Choroid plexus epithelial cell (primary cell): ENCODE measurements at regions not wholly inside any gene's neighbourhood (a gene's known extent, or its start where the extent isn't known, plus 50 kb on each side); places are given as distances from the start of the nearest gene placed in this dataset.

ENCODE experiments used
- DNase-seq: peaks from one replicate; pipeline ENCODE4 v3.0.0-alpha.2; 2010; ENCODE audit warnings: low read depth
- H3K4me3 ChIP-seq: 2 replicates; pipeline ENCODE4 v1.5.1; 2011; ENCODE audit warnings: low read depth, mild to moderate bottlenecking, control low read depth, low read length, moderate library complexity
- TF ChIP-seq, protein P1 (sequence below): conservative IDR thresholded peaks from 2 replicates; pipeline ENCODE4 v1.5.1; 2011; ENCODE audit warnings: low read depth, mild to moderate bottlenecking, control low read depth, inconsistent platforms, low read length, moderate library complexity

DNA sequence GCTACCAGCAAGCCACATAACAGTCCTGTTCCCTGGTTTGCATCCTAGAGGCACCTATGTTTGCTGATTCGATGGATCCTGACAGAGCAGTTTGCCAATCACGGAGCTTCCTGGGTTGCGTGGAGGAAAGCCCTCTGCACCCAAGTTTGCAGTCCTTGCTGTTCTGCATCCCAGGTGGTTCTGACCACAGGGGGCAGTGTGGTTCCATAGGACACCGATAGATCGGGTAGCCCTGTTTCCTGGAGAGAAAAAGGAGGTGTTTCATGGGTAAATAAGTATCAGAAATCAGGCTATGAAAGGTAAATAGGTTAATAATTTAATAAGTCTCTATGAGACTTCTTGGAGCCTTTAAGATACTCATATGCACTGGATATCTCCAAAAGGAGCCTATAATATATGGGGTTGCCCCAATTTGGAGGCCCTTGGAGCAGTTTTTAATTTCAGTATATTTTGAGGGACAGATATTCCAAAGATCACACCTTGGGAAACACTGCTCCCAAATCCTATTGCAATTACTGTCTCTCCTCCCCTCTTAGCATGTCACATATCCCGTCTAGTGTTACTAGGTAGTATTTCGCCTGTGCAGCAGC is 194.6 kb upstream of the TPM1 start:
- TF ChIP-seq, protein P1, sequence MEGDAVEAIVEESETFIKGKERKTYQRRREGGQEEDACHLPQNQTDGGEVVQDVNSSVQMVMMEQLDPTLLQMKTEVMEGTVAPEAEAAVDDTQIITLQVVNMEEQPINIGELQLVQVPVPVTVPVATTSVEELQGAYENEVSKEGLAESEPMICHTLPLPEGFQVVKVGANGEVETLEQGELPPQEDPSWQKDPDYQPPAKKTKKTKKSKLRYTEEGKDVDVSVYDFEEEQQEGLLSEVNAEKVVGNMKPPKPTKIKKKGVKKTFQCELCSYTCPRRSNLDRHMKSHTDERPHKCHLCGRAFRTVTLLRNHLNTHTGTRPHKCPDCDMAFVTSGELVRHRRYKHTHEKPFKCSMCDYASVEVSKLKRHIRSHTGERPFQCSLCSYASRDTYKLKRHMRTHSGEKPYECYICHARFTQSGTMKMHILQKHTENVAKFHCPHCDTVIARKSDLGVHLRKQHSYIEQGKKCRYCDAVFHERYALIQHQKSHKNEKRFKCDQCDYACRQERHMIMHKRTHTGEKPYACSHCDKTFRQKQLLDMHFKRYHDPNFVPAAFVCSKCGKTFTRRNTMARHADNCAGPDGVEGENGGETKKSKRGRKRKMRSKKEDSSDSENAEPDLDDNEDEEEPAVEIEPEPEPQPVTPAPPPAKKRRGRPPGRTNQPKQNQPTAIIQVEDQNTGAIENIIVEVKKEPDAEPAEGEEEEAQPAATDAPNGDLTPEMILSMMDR, result peak; percentile 78
- H3K4me3 ChIP-seq, result no peak overlapping the region
- peak; percentile 79 for DNase-seq

DNA sequence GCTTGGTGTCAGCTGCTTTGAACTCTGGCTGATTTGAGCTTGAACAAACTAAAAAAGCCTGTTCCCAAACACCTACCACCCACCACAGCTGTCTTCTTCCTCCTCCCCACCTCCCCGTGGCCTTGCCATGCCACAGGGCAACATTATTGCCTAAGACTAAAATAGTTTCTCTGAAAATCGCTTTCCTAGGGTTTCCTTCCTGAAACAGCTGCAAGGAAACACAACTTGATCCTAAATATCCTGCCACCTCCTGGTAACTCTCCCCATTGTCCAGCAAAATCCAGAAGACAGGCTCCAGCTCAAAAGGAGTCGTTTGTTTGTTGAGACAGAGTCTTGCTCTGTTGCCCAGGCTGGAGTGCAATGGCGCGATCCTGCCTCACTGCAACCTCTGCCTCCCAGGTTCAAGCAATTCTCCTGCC is 193.9 kb upstream of the TPM1 start:
- TF ChIP-seq, protein P1, result peak; percentile 30
- peak; percentile 34 for DNase-seq
- H3K4me3 ChIP-seq, result no peak overlapping the region

DNA sequence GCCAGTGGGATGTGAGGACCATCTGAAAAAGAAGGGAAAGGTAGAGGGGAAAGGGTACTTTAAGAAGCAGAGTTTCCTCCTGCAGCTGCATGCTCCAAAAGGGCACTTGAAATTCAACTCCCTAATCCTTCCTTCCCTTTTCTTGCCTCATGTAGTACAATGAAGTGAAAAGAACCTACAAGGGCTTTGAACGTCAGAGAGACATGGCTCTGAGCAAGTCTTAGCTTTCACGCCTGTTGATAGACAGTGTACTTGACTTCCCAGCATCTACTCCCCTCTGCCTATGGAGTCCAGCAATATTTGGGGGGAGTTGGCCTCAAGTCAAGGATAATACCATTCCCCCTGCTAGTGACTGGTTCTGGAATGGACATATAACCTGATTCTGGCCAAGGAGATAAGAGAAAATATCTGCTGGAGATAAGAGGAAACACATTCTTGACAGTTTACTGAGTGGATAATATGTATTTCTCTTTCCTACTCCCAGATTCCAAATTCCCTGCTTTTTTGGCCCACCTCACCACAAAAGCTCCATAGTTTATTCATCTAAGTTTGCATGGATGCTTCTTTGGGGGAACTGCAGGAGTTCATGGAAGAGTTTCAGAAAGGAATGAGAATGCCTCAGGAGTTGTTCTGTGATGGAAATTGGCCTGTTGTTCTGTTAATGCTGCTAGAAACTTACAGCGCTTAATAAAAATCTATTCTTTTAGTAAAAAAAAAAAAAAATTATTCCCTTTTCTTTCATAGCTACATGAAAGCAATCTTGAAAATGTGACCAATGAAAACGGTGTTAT is 193.0 kb upstream of the TPM1 start:
- TF ChIP-seq, protein P1, result no peak
- no peak for DNase-seq
- H3K4me3 ChIP-seq, result no peak overlapping the region

DNA sequence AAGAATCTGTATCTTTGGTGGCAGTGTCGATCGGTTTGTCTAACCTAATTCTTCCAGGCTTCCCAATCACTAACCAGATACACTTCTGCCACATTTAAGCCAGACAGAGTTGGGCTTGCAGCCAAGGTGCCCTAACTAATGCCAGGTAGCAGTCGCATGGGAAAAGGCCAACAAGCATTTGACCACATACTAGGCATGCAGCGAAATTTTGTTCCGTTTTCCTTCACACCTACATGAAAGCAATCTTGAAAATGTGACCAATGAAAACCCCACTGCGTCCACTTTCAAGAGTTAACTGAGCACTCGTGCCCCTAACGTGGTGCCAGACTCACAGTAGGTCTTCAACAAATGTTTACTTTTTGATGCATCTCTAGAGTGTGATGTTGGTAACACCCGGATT is 192.2 kb upstream of the TPM1 start:
- no peak overlapping the region for H3K4me3 ChIP-seq
- TF ChIP-seq, protein P1, result no peak
- no peak for DNase-seq

DNA sequence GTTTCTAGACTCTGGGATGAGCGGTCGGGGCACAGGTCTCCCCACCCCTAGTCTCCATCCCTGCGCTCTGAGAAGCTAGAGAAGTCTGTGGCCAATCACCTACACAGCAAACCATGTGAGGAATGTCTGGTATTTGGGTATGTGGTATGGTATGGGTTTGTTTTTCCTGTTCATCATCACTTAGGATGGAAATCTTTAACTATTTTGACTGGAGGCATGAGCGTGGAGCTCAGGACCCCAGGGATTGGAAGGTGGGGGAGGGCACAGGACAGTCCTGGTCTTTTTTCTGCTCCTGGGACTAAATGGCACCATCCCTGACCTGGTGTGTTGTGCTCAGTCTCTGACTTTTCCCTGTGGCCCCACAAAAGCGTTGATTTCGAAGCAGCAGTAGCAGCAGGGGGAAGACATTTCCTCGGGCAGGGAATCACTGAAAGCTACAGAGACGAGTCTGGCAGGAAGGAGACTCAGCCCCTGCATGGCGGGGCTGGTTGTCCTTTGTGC is 191.7 kb upstream of the TPM1 start:
- H3K4me3 ChIP-seq, result peak overlapping the region; percentile 10
- TF ChIP-seq, protein P1, result no peak
- peak; percentile 83 for DNase-seq

DNA sequence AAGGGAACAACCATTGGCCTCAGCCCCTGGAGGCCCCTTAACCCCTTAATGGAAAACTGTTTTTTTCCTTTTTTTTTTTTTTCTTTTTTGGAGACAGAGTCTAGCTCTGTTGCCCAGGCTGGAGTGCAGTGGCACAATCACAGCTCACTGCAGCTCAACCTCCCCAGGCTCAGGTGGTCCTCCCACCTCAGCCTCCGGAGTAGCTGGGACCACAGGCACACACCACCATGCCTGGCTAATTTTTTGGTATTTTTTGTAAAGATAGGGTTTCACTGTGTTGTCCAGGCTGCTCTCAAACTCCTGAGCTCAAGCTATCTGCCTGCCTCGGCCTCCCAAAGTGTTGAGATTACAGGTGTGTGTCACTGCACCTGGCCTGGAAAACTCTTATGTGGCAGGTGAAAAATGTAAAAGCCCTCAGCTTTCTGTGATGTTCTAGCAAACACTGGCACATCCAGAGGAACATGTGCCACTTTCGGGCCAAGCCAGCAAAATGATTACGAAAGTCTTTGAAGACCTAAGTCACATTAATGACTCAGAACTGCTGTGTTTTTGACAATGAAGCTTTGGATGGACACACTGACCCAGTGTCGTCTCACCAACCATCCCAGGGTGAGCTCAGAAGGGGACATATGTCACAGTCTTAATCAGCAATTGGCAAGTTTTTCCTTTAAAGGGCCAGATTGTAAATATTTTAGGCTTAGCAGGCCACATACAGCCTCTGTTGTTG is 189.3 kb upstream of the TPM1 start:
- TF ChIP-seq, protein P1, result no peak
- DNase-seq, result no peak

More for the DNA sequence above, 189.3 kb upstream of the TPM1 start:
- H3K4me3 ChIP-seq, result no peak overlapping the region
